ENCODE measurements at regions not wholly inside any gene's neighbourhood (a gene's known extent, or its start where the extent isn't known, plus 50 kb on each side); places are given as distances from the start of the nearest gene placed in this dataset.

- CTCF ChIA-PET: no interaction called here
- no TSS peak for BruUV-seq (replicated peaks)
Measured at GRCh38 chrX:147739196-147739595, 172.5 kb upstream of the FMR1 start.

More at GRCh38 chrX:147739196-147739595, 172.5 kb upstream of the FMR1 start:
- intact Hi-C loops (cut with micrococcal nuclease): no loop called here
- Histone ChIP-seq H3K4me2 (ENCODE audit: low read length) (no peak overlapping the region), H3K27me3 (ENCODE audit: insufficient read depth, low read length) (no peaks in the 10 kb centered on the region), H2AFZ (ENCODE audit: low read depth, low read length, poor library complexity, severe bottlenecking) (no peak overlapping the region), H3K4me1 (ENCODE audit: control insufficient read depth in 1 of 2, insufficient read depth in 2 of 2, low read length in 2 of 2) (no peaks in the 10 kb centered on the region), H3K4me3 (replicated peaks in 1 of 2; ENCODE audit: low read depth in 1 of 2, low read length in 2 of 2) (no peak overlapping the region), H3K27ac (ENCODE audit: low read depth, low read length) (no peak overlapping the region), H3K9me2 (ENCODE audit: insufficient read depth) (no peaks in the 10 kb centered on the region), H3K9ac (ENCODE audit: low read length) (no peak overlapping the region), H3K79me2 (ENCODE audit: insufficient read depth, low read length) (no peaks in the 10 kb centered on the region), H4K20me1 (ENCODE audit: insufficient read depth) (no peaks in the 10 kb centered on the region), H3K36me3 (ENCODE audit: control insufficient read depth in 1 of 2, insufficient read depth in 2 of 2, low read length in 2 of 2) (no peaks in the 10 kb centered on the region), H3K9me3 (ENCODE audit: control insufficient read depth in 1 of 2, insufficient read depth in 1 of 2, low read depth in 1 of 2, low read length in 2 of 2) (no peaks in the 10 kb centered on the region)
- no peak for ATAC-seq
- TF ChIP-seq, protein P1, sequence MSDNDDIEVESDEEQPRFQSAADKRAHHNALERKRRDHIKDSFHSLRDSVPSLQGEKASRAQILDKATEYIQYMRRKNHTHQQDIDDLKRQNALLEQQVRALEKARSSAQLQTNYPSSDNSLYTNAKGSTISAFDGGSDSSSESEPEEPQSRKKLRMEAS (IDR thresholded peaks at IDR 0.05): no peak
- TF ChIP-seq, protein P2, sequence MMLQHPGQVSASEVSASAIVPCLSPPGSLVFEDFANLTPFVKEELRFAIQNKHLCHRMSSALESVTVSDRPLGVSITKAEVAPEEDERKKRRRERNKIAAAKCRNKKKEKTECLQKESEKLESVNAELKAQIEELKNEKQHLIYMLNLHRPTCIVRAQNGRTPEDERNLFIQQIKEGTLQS (IDR thresholded peaks at IDR 0.05): no peak
- TF ChIP-seq ZNF274 (IDR thresholded peaks at IDR 0.05; ENCODE audit: low read depth, low read length) (no peak), CBX3 (IDR thresholded peaks at IDR 0.05; ENCODE audit: low read depth) (no peak), RAD21 (IDR thresholded peaks at IDR 0.05; ENCODE audit: low read depth) (no peak), EZH2 (IDR thresholded peaks at IDR 0.05) (no peak), POLR2AphosphoS5 (IDR thresholded peaks at IDR 0.05; ENCODE audit: low read depth, low read length) (no peak), FOSL1 (IDR thresholded peaks at IDR 0.05; ENCODE audit: low read depth) (no peak), TCF7L2 (IDR thresholded peaks at IDR 0.05; ENCODE audit: borderline replicate concordance, extremely low read depth, insufficient read depth, insufficient read length) (no peak), POLR2A (IDR thresholded peaks at IDR 0.05; ENCODE audit: borderline replicate concordance, extremely low read depth, insufficient read depth, insufficient read length) (no peak), REST (IDR thresholded peaks at IDR 0.05; ENCODE audit: low read depth) (no peak), SRF (IDR thresholded peaks at IDR 0.05; ENCODE audit: low read depth) (no peak), JUND (IDR thresholded peaks at IDR 0.05) (no peak), EGR1 (IDR thresholded peaks at IDR 0.05; ENCODE audit: low read depth) (no peak), EZH2phosphoT487 (IDR thresholded peaks at IDR 0.05; ENCODE audit: borderline replicate concordance) (no peak), SP1 (IDR thresholded peaks at IDR 0.05; ENCODE audit: low read depth) (no peak), SIN3A (IDR thresholded peaks at IDR 0.05; ENCODE audit: low read depth) (no peak)
- POLR2A ChIA-PET: no interaction called here
- RAD21 ChIA-PET (ENCODE audit: low non-redundant PET in 1 of 2, low total read pairs in 2 of 2, uncharacterized antibody in 2 of 2, unreplicated experiment in 2 of 2): no interaction called here
- no peak for DNase-seq (ENCODE audit: low read depth, low spot score)
